Stimulated activated CD4-positive, alpha-beta T cell treated with anti-CD3 and anti-CD28 coated beads, Interleukin-2, amount 100 ng/mL, for 24 hours (primary cell): ENCODE measurements at regions not wholly inside any gene's neighbourhood (a gene's known extent, or its start where the extent isn't known, plus 50 kb on each side); places are given as distances from the start of the nearest gene placed in this dataset.

Experiments
- DNase-seq, 2 donors: peaks; one replicate each; pipeline ENCODE4 v3.0.0-alpha.2; 2020

- no peak for DNase-seq
Measured at GRCh38 chr16:64532691-64533090, 589.2 kb downstream of the CDH11 start.

GRCh38 chr16:64532117-64532516, 589.7 kb downstream of the CDH11 start:
- DNase-seq: no peak

- DNase-seq: no peak
Measured at GRCh38 chr16:64531401-64531800, 590.5 kb downstream of the CDH11 start.

GRCh38 chr16:64522548-64522947, 599.3 kb downstream of the CDH11 start:
- no peak for DNase-seq

- DNase-seq: no peak
Measured at GRCh38 chr16:64513871-64514270, 608.0 kb downstream of the CDH11 start.

GRCh38 chr16:64507240-64508024, 614.4 kb downstream of the CDH11 start:
- DNase-seq: no peak

- DNase-seq: no peak
Measured at GRCh38 chr16:64499211-64499610, 622.7 kb downstream of the CDH11 start.

- DNase-seq: no peak
Measured at GRCh38 chr16:64498363-64498762, 623.5 kb downstream of the CDH11 start.

- DNase-seq: no peak
Measured at GRCh38 chr16:64493709-64494108, 628.2 kb downstream of the CDH11 start.

GRCh38 chr16:64489449-64489848, 632.4 kb downstream of the CDH11 start:
- no peak for DNase-seq

GRCh38 chr16:64486561-64486960, 635.3 kb downstream of the CDH11 start:
- no peak for DNase-seq

GRCh38 chr16:64481497-64481896, 640.4 kb downstream of the CDH11 start:
- DNase-seq: no peak

- no peak for DNase-seq
Measured at GRCh38 chr16:64478252-64478906, 643.5 kb downstream of the CDH11 start.

- DNase-seq: no peak
Measured at GRCh38 chr16:64475627-64476351, 646.1 kb downstream of the CDH11 start.

- no peak for DNase-seq
Measured at GRCh38 chr16:64470916-64471315, 650.9 kb downstream of the CDH11 start.

GRCh38 chr16:64469906-64470702, 651.8 kb downstream of the CDH11 start:
- DNase-seq: no peak

- DNase-seq: no peak
Measured at GRCh38 chr16:64469351-64469750, 652.5 kb downstream of the CDH11 start.

- no peak for DNase-seq
Measured at GRCh38 chr16:64468515-64469090, 653.3 kb downstream of the CDH11 start.

- DNase-seq: no peak
Measured at GRCh38 chr16:64459821-64460220, 662.0 kb downstream of the CDH11 start.

GRCh38 chr16:64459402-64459801, 662.5 kb downstream of the CDH11 start:
- DNase-seq: no peak

- DNase-seq: no peak
Measured at GRCh38 chr16:64455275-64455674, 666.6 kb downstream of the CDH11 start.

- no peak for DNase-seq
Measured at GRCh38 chr16:64453646-64454045, 668.2 kb downstream of the CDH11 start.

- no peak for DNase-seq
Measured at GRCh38 chr16:64452446-64452845, 669.4 kb downstream of the CDH11 start.
